ENCODE measurements at regions not wholly inside any gene's neighbourhood (a gene's known extent, or its start where the extent isn't known, plus 50 kb on each side); places are given as distances from the start of the nearest gene placed in this dataset.

GRCh38 chr3:153669527-153669926 is 451.7 kb upstream of the ARHGEF26 start:
- no peak for TF ChIP-seq CTCF (IDR thresholded peaks at IDR 0.05)
- TF ChIP-seq POLR2A (IDR thresholded peaks at IDR 0.05) = no peak
- no peak for TF ChIP-seq POLR2AphosphoS5 (IDR thresholded peaks at IDR 0.05)
